Middle frontal gyrus (tissue), 1 donor: ENCODE measurements at regions not wholly inside any gene's neighbourhood (a gene's known extent, or its start where the extent isn't known, plus 50 kb on each side); places are given as distances from the start of the nearest gene placed in this dataset.
A peak's percentile ranks its signal among the peaks of the same experiment; 100 is the strongest.

Experiments
- DNase-seq: peaks from one replicate; pipeline ENCODE4 v3.0.0-alpha.2; 2015; ENCODE audit warnings: low spot score; ENCODE audit errors: extremely low spot score

GRCh38 chr5:174159327-174160114 lies 114.0 kb downstream of the NSG2 start:
- DNase-seq = no peak

GRCh38 chr5:174165406-174165805 lies 119.9 kb downstream of the NSG2 start:
- DNase-seq = no peak

DNA sequence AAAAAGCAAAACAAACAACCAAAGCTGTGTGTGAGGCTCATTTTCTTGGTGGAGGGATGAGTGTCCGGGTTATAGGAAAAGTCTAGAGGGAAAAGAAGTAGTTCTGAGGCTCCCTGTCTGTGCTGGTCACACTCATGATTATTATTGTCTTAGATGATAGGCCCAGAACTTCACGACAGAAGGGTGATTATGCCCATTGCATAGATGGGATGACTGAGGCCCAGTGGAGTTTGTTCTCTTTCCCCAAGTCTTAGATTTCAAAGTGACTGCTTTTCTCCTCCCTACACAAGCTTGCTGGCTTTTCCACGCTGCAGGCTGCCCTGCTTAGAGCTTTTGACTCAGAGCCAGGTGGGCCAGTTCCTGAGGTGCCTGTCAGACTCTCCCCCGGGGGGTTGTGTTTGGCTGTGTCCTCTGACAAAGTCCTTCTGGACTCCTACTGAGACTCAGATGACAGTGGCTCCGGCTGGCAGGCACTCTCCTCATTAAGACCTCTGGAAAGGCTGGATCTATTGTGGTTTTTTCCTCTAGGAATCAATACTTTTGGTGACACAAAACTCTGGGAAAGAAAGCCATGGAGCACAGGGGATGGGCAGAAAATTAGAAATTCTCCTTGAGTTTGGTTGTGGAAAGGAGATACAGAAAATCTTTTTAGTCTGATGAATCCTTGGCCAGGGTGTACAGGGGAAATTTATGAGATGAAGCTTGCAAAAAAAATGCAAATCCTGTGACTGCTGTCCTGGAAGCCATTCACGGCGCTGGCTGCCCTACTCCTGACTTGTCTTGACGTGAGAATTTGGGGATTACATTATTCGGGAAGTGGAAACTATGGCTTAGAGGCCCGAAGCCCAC lies 120.9 kb downstream of the NSG2 start:
- no peak for DNase-seq

DNA sequence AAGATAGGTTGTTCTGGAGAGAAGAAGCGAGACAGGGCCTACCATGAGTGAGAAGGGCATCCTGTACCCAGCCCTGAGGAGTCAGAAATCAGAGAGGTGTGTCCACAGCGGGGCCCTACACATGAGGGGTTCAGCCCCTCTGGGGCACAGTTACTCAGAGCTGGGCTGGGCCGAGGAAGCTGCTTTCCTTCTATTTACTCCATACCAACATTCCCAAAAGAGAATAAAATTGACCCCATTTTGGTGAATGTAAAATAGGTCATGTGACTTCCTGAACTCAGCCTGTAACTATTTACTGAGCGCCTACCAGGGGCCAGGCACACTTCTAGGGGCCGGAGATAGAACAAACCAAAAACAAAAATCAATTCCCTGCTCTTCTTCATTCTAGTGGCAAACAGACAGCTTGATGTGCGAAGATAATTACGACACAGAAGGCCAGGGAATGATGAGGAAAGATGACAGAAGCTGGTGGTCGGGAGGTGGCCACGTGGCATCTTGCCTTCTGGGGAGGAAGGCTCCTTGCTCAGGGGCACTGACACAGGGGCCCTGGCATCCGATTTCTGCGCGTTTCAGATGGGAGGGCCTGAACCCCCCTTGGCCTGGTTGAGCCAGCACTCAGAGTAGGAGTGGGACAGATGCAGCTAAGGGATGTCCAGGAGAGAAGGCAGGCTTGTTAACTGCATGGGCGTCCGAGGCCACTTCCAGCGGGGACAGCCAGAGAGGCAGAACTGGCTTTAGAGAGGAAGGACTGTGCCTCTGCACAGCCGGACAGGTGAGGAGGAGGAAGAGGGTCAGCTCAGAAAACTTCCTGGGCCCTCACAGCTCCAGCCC lies 121.8 kb downstream of the NSG2 start:
- no peak for DNase-seq

DNA sequence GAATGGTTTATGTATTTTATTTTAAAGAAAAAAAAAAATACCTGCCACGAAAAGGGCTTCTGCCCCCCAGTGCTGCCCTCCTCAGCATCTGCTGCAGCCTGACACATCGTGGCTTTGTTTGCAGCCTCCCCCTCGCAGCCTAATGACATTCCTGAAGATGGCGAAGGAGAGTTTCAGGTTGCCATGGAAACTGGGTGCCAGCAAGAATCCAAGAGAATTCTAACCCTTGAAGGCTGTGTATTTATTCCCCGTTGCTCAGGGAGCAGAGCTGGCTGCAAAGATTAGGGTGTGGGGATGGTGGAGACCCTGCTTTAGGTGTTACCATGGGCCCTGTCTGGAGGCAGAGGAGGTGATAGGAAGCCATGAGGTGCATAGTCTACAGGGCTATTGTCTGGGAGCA lies 126.6 kb downstream of the NSG2 start:
- DNase-seq = peak; percentile 46

DNA sequence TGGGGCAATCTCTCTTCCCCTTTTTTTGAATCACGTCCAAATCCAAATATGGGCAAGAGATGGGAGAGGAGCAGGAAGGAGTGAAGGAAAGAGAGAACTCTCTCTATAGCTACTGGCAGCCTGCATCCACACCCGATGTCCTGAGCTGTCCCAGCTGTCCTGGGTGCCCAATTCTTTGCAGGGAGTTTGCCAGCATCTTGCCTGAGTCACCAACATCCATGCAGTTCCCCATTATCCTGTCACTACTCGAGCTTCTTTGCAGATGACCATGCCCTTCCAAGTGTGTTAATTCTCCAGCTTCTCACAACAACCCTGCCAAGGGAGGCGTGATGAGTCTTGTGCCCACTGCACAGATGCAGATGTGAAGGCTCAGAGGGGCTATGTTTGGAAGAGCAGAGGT lies 127.1 kb downstream of the NSG2 start:
- no peak for DNase-seq

DNA sequence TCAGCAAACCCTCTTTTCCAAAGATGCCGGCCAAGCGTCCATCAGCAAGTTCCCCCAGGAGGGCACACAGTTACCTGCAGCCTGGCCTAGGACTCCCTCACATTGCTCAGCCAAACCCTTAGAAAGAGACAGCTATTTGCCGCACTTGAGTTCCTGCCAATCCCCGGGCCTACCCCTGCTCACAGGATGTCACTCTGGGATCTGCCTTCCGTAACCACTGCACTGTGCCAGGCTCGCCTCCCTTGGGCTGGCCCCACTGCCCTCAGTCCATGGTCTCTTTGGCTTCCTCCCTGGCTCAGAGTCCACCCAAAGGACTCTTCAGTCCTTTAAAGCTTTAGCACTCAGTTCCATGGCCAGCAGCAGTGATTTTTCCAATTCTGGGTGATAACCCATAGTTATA lies 128.3 kb downstream of the NSG2 start:
- no peak for DNase-seq

DNA sequence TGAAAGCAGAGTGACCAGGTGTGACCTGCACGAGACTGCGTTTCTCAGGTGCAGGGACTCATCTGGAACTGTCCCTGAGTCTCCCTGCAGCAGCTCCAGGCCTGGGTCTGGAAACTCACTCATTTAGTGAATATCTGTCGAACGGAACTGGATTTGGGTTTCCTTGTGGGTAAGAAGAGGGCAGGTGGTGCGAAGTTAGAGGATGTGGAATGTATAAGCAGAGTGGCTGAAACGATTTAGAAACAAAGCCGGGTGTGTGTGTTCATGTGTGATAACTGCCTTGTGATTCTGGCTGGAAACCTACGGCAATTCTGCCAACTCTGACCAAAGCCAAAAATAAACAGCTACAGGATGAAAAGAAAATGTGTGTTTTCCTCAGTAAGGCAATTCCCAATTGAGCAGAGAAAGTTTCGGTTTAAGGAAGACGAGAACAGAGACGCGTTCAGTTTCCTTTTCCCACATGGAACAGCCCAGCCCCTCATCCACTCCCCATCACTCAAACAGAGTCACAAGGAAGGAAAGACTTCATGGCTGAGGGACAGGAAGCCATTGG lies 130.3 kb downstream of the NSG2 start:
- peak; percentile 27 for DNase-seq

GRCh38 chr5:174176511-174176910 lies 131.0 kb downstream of the NSG2 start:
- no peak for DNase-seq

DNA sequence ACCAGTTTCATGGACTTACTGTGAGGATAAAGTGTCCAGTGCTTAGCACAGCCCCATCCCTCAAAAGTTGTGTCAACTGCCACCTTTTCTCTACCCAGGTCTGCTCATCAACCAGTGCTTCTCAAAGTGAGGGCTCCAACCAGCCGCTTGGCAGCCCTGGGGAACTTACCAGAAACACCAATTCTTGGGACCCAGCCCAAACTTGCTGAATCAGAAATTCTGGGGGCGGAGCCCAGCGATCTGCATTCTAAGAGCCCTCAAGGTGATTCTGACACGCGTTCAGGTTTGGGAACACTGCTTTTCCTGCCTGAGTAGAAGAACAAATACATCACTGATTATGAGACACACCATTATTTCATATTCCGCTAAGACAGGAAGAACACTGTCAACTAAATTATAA lies 132.0 kb downstream of the NSG2 start:
- DNase-seq = no peak

DNA sequence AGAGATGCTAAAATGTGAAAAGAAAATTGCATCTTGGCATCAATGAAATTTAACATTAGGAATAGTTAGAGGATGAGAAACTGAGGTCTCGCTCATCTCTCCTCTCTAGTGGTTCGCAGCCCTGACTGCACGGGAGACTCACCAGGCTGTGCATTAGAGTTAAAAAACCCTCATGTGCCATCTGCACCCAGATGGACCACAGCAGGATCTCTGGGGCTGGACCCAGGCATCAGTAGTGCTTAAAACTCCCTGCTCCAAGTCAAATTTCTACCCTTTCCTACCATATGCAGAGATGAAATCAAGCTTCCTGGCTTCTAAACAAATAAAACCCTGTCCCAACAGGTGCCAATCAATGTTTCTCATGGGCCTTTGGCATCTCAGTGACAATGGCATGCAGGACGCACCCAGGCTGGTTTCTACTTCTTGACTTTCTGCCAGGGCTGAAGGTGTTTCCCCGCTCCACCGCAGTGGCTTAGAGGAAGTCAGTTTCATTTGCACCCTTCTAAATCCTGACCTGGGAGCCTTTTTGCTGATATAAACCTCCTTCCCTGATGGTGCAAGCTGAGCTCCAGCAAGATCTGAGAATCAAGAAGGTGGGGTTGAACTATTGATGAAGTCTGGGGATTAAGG lies 132.6 kb downstream of the NSG2 start:
- DNase-seq = no peak

- DNase-seq = no peak
Measured at GRCh38 chr5:174180639-174181038, 135.1 kb downstream of the NSG2 start.

GRCh38 chr5:174182111-174182510 lies 136.6 kb downstream of the NSG2 start:
- no peak for DNase-seq

- no peak for DNase-seq
Measured at GRCh38 chr5:174183701-174184100, 138.2 kb downstream of the NSG2 start.

DNA sequence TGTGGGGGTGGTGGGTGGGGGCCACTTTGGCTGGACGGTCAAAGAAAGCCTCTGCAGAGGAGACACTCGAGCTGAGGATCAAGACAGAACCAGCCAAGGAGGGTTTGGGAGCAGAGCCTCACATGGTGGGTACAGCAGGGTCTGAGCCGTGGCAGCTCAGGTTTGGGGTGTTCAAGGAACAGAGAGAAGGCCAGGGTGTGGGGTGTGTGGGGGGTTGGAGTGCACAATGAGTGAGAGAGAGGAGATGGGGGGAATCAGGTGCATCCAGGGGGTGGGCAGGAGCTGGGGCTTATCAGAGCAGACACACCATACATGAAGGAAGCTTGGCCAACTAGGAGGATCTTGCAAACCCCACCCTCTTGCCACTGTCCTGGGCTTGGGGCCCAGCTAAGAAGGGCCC lies 140.0 kb downstream of the NSG2 start:
- DNase-seq = no peak

GRCh38 chr5:174186096-174186695 lies 140.7 kb downstream of the NSG2 start:
- DNase-seq = no peak

GRCh38 chr5:174187001-174187400 lies 141.5 kb downstream of the NSG2 start:
- no peak for DNase-seq

- no peak for DNase-seq
Measured at GRCh38 chr5:174187481-174187880, 142.0 kb downstream of the NSG2 start.

GRCh38 chr5:174188295-174188694 lies 142.8 kb downstream of the NSG2 start:
- no peak for DNase-seq

- no peak for DNase-seq
Measured at GRCh38 chr5:174189654-174190541, 144.4 kb downstream of the NSG2 start.
